T-helper 1 cell treated with Interleukin-12 subunit alpha and Interleukin-12 subunit beta and Interleukin-4 antibody, amounts not matched to agents 30 ng/mL and 1 ng/mL, for 36 hours (primary cell): ENCODE measurements at regions not wholly inside any gene's neighbourhood (a gene's known extent, or its start where the extent isn't known, plus 50 kb on each side); places are given as distances from the start of the nearest gene placed in this dataset.

Experiments used
- intact Hi-C: fragments of 100-400 bp; cut with micrococcal nuclease; formaldehyde crosslinking; loops from one replicate; pipeline ENCODE4 v1.15.1; 2024

DNA sequence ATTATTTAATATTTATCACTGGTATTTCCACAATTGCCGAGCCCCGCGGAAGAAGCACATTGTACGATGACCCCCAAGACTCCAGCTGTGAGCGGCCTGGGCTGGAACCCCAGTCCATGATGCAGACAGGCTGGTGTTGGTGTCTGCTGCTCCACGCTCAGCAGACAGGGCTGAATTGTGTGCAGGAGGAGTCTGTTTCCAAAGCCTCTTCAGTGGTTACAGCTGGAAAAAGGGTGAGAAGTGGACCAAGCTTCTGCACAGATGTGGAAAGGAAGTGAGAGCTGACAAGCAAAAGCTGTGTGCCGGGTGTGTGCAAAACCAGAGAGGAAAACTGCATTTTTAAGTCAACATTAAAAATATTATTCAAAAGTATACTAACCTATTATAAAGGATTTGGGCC, 500.4 kb downstream of the GALR1 start:
- intact Hi-C loops = no loop called here

GRCh38 chr18:77754475-77755044, 504.9 kb downstream of the GALR1 start:
- intact Hi-C loops = no loop called here

- intact Hi-C loops = no loop called here
Observed at GRCh38 chr18:77755187-77755586, 505.5 kb downstream of the GALR1 start.

- intact Hi-C loops = no loop called here
Observed at GRCh38 chr18:77761332-77761731, 511.7 kb downstream of the GALR1 start.

DNA sequence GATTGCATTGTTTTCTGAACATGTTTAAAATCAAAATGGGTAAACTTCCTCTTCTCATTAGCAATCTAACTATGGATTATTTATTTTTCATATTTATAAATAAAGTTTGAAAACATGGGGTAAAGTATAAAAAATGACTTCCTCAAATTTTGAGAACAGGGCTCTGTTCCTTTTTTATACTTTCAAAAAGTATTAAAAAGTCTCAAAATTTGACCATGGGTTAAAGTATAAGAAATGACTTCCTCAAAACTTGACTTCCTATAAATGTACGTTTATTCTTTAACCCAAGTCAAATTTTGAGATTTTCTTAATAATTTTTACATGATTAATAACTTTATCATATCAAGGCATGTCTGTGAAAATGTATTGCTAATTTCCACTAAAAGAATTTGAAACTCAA, 512.4 kb downstream of the GALR1 start:
- intact Hi-C loops = no loop called here

DNA sequence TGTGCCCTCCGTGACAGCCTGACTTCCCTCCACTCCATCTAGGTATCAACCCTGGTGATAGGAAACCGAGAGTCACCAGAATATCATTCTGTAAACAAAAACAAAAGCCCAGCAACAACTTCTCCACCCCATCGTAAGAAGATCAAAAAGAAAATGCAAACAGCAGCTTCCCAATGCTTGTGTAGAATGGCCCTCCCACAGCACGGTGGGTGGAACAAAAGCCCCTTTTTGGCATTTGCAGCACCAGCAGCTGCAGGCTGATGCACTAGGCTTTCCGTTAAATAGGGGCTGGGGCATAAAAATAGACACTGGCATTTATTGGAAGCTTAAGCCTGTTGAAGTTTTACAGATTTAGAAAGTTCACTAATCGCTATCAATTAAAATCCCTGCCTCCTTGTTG, 513.0 kb downstream of the GALR1 start:
- intact Hi-C loops = no loop called here

- intact Hi-C loops = no loop called here
Observed at GRCh38 chr18:77763530-77764145, 514.0 kb downstream of the GALR1 start.

- intact Hi-C loops = no loop called here
Observed at GRCh38 chr18:77765468-77765867, 515.8 kb downstream of the GALR1 start.

DNA sequence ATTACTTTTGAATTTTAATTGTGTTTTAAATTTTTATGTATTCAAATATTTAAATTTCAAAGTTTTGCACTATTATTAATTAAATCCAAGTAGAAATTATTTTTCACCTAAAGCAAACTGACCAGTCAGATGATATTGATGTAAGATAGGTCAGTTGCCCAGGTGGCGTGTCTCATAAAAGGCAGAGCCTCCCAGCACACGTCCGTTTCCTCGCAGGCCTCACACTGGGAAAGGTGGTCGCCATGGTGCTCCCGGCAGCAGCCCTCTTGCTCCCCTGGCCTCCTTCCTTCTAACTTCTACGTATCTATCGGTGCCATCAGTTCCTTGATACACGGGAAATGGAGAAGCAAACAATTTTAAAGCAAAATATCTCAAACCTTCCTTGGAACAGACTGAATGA, 516.8 kb downstream of the GALR1 start:
- intact Hi-C loops = no loop called here

DNA sequence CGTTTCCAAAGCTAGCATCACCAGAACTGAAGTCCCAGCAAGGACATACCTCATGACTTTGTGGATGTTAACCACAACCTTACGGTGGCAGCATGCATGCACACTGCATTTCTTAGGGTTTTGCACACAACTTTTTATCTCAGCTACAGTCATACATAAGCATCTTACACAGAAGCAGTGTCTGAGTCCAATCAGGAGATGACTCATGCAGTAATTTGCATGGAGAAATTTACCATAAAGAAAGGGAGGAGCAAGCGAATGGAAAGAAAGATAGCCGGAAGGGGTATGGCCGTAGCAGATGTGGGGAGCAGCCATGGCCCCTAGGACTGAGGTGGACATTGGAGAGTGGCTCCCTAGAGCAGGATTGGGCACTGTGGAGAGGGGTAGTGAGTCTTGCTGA, 522.5 kb downstream of the GALR1 start:
- intact Hi-C loops = no loop called here

DNA sequence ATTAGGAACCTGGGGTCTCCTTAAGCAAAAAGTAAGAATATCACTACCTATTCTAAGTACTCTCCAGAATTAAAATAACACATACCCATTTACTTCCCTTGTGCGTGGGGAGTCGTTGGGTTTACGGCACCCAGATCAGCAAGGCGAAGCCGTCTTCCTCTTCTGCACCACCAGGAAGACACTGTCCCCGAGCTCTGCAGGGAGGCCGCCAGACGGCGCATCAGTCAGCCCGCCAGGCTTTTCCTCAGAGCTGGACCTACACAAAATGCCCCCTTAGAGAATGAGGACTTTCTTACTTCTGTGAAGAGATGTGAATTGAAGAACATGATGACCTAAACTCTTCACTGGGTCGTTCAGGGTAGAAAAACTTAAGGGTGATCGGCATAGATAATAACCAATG, 526.5 kb downstream of the GALR1 start:
- intact Hi-C loops = no loop called here

DNA sequence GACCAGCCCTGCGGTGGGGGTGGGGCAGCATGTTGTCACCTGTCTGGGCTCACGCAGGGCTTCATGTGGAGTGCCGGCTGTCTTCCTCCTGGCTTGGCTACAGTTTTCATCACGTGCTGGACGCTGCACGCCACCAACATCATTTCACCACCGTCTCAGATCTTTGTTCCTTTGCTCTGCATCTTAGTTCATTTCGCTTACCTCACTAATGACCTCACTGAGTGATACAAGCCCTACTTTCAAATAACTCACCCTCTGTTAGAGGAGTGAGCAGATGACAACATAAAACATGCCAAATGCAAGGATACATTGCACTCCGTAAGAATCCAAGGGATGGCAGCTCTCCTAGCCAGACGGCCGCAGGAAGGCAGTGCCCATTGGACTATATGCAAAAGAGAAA, 527.5 kb downstream of the GALR1 start:
- intact Hi-C loops = no loop called here

DNA sequence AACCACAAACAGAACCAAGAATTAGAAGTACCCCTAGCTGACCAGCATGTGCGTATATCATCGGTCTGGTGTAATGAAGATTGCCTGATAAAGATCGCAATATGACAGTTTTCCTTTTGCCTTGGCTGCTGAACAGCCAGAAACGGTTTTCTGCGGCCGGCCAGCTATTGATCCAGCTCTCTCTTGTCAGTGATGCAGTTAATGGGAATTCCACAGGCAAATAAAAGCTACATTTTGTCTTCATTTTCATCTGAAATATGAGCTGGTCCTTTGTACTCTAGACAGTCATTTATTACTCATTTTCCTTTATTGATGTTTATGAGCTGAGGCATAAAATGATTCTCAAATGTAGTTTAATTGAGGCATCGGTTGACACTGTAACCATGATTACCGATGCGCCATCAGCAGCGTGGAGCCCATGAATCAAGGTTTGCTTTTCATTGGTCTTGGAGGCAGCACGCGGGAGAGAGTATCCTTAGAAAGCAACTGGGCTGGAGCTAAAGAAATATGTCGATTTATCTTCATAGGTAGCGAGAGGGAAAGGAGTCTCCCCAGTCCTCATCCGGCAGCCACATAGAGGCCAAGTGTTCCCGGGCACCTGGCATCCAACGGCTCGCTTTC, 535.2 kb downstream of the GALR1 start:
- intact Hi-C loops = no loop called here

DNA sequence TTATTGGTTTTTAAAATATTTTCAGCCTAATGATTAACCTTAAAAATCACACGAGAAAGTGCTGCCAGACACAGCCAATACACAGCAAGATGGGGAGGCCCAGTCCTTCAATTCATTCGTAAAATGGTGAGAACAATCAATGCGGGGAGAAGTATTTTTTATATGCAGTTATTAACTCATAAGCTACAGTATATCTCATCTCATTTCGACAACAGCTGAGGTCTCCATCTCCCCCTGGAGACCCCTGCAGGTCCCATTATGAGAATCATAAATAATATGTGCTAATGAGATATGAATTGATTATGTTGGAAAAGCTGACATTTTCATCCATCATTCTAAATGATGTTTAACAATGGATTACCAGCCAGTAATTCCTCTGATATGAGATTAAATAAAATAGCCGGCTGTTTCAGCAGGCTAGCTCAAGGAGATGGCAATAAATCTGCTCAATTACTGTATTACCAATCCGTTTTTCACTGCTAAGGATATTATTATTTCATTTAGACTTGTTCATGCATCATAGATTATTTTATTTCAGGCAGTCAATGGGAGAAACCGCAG, 535.8 kb downstream of the GALR1 start:
- intact Hi-C loops = no loop called here

DNA sequence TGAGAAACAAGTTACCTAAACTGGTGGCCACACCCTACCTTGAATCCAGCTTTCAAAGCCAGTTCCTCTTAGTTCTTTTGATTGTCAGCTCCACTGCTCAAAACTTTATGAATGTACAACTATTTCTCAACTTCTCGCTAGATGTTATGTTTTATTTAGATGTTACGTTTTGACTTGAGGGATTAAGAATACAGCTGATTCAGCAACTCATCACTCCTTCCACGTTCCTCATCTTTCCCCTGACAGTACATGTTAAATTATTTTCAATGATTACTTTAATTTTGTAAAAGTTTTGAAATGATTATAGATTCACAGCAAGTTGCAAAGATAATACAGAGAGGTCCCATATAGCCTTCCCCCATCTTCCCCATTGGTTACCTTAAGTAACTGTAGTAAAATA, 553.4 kb downstream of the GALR1 start:
- intact Hi-C loops = no loop called here

- intact Hi-C loops = no loop called here
Observed at GRCh38 chr18:77804382-77804781, 554.7 kb downstream of the GALR1 start.

- intact Hi-C loops = no loop called here
Observed at GRCh38 chr18:77807650-77808049, 558.0 kb downstream of the GALR1 start.

DNA sequence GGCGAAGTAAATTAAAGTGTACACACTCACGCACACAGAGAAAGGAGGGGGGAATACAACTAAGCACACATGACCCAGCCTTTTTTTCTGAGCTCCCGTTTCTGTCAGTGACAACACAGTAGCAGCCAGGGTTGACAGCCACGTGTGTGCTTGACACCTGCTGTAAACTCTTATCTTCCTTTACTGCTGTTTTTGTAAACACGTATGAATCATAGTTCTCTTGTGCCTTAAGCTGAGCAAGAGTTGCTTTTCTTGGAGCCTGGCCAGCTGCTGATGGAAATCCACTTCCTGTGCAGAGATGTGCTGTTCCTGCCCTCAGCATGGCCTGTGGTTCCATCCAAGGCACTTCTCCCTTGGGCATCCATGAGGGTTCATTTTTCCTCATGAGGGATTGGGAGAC, 561.9 kb downstream of the GALR1 start:
- intact Hi-C loops = no loop called here

GRCh38 chr18:77815666-77816338, 566.2 kb downstream of the GALR1 start:
- intact Hi-C loops = no loop called here

- intact Hi-C loops = no loop called here
Observed at GRCh38 chr18:77818328-77818727, 568.7 kb downstream of the GALR1 start.

GRCh38 chr18:77820472-77820871, 570.8 kb downstream of the GALR1 start:
- intact Hi-C loops = no loop called here

DNA sequence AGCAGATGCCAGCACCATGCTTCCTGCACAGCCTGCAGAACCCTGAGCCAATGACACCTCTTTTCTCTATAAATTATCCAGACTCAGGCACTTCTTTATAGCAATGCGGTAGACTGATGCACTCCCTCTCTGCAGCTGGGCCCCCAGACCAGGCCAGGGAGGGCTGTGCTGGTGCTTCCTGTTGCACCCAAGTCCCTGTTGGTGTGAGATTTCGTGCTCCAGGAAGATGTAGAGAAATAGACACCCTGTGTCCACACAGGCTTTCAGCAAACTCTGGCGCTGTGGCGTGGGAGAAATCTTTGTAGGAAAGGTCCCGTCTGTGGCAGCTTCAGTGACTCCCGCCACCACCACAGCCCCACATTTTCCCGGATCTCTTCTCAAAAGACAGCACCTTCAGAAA, 572.2 kb downstream of the GALR1 start:
- intact Hi-C loops = no loop called here
